LNCaP clone FGC (cell line): ENCODE measurements at regions not wholly inside any gene's neighbourhood (a gene's known extent, or its start where the extent isn't known, plus 50 kb on each side); places are given as distances from the start of the nearest gene placed in this dataset.
"Not testable (repeated sequence)": the region's sequence is repeated elsewhere in the genome, so short reads cannot be mapped to it uniquely, and the experiment has no call there.

Experiments
- DNase-seq: peaks from one replicate; pipeline ENCODE4 v3.0.0-alpha.2; 2011; ENCODE audit warnings: low read depth
- H3K4me3 ChIP-seq: 2 replicates; pipeline ENCODE4 v1.5.1; 2011; ENCODE audit warnings: mild to moderate bottlenecking, low read depth, low read length, control low read depth
- TF ChIP-seq, protein P1 (sequence below): IDR thresholded peaks from 2 replicates; pipeline ENCODE4 v1.5.1; 2012; ENCODE audit warnings: mild to moderate bottlenecking; ENCODE audit not compliant: control insufficient read depth, insufficient read depth; ENCODE audit errors: extremely low read depth

DNA sequence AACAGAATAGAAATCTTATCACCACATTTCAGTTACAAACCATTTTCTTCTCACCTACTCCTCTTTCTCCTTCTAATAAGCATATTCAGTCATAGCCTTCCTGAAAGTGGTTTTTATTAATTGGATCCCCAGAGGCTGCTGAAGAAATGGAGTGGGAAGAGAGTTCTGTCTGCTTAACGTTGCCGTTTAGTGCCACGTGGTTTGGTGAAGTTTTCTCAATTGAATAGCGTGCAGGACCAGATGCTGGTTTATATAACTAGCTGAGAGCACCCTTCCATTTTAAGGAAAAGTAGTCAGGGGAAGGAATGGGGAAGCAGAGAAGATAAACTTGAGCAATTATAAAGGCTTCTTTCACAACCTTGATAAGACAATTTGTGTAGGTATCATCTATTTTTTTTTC lies 318.7 kb downstream of the PTH2R start:
- no peak for DNase-seq
- no peak overlapping the region for H3K4me3 ChIP-seq
- TF ChIP-seq, protein P1, sequence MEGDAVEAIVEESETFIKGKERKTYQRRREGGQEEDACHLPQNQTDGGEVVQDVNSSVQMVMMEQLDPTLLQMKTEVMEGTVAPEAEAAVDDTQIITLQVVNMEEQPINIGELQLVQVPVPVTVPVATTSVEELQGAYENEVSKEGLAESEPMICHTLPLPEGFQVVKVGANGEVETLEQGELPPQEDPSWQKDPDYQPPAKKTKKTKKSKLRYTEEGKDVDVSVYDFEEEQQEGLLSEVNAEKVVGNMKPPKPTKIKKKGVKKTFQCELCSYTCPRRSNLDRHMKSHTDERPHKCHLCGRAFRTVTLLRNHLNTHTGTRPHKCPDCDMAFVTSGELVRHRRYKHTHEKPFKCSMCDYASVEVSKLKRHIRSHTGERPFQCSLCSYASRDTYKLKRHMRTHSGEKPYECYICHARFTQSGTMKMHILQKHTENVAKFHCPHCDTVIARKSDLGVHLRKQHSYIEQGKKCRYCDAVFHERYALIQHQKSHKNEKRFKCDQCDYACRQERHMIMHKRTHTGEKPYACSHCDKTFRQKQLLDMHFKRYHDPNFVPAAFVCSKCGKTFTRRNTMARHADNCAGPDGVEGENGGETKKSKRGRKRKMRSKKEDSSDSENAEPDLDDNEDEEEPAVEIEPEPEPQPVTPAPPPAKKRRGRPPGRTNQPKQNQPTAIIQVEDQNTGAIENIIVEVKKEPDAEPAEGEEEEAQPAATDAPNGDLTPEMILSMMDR: no peak

DNA sequence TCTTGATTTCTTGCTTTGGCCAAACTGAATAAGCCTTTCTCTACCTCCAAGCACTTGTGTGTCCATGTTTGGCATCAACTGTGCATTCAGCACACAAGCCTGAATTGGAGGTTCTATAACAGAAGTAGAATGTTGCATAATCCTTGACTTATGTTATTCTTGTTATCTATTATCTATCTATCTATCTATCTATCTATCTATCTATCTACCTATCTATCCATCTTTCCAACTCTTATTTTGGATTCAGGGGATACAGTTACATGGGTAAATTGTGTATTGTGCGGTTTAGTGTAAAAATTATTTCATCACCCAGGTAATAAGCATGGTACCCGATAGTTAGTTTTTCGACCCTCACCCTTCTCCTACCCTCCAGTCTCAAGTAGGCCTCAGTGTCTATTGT lies 319.6 kb downstream of the PTH2R start:
- no peak for DNase-seq
- no peak overlapping the region for H3K4me3 ChIP-seq
- TF ChIP-seq, protein P1: no peak

DNA sequence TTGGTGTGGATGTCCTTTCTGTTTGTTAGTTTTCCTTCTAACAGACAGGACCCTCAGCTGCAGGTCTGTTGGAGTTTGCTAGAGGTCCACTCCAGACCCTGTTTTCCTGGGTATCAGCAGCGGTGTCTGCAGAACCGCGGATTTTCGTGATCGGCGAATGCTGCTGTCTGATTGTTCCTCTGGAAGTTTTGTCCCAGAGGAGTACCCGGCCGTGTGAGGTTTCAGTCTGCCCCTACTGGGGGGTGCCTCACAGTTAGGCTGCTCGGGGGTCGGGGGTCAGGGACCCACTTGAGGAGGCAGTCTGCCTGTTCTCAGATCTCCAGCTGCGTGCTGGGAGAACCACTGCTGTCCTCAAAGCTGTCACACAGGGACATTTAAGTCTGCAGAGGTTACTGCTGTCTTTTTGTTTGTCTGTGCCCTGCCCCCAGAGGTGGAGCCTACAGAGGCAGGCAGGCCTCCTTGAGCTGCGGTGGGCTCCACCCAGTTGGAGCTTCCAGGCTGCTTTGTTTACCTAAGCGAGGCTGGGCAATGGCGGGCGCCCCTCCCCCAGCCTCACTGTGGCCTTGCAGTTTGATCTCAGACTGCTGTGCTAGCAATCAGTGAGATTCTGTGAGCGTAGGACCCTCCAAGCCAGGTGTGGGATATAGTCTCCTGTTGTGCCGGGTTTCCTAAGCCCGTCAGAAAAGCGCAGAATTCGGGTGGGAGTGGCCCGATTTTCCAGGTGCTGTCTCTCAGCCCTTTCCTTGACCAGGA lies 345.2 kb downstream of the PTH2R start:
- peak overlapping the region; percentile 15; the same call in 1 of the 2 replicates for H3K4me3 ChIP-seq
- DNase-seq: not testable (repeated sequence)

DNA sequence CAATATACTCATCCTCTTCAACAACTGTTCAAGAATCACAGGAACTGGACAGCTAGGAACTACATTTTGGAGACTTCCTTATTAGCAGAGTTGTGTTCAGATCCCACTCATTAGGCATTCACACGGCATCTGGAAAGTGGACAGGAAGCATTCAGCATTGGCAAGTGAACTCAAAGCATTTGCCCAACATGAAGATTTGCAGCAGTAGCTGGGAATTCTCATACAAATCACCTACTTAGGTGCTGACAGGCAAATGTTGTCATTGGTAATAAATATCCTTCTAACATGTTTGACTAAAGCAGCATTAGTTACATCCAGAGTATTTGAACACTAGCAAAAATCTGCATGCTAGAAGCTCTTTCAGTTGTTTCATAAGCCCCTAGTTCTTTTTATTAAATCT lies 350.8 kb downstream of the PTH2R start:
- TF ChIP-seq, protein P1: no peak
- DNase-seq: no peak
- H3K4me3 ChIP-seq: no peak overlapping the region

DNA sequence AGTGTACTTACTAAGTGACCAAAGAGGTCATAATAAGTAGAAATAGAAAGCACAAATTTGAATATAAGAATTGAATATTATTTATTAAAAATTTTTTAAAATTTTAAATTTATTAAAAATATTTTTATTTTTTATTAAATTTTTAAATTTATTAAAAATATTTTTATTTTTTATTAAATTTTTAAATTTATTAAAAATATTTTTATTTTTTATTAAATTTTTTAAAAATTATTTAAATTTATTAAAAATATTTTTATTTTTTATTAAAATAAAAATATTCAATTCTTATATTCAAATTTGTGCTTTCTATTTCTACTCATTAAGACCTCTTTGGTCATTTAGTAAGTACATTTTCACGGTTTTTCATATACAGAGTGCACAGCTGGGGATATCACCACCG lies 366.5 kb downstream of the PTH2R start:
- DNase-seq, H3K4me3 ChIP-seq: not testable (repeated sequence)

DNA sequence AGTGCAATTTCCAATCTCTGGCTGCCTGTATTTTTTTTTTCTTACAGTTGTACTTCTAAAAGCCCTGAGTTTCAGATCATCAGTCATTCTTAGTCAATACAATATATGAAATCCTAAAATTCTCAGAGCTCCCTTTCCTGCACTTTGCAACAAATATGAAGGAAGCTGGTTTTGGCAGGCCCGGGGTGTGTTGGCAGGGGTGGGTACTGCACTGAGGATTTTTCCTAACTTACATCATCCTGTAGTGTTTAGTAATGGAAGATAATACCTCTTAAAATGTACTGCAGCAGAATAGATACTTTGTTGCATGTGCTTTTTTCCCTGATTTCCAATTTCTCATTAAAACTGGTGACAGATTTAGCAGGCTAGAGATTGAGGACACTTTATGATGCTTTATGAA lies 374.6 kb downstream of the PTH2R start:
- TF ChIP-seq, protein P1: no peak
- no peak overlapping the region for H3K4me3 ChIP-seq
- DNase-seq: no peak

DNA sequence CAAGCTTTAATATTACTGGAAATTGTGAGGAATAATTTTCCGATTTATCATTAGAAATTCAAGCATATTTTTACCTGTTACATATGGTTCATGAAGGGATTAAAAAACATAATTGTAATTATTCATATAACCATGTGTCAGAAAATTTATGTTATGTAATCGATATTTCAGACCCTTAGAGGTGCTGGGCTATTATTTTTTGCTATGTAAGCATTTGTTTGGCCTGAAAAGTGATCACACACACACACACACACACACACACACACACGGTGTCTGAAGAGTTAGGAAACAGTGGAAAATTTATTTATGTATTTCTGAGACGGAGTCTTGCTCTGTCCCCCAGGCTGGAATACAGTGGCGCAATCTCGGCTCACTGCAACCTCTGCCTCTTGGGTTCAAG lies 375.5 kb downstream of the PTH2R start:
- no peak for DNase-seq
- no peak overlapping the region for H3K4me3 ChIP-seq
- TF ChIP-seq, protein P1: no peak

DNA sequence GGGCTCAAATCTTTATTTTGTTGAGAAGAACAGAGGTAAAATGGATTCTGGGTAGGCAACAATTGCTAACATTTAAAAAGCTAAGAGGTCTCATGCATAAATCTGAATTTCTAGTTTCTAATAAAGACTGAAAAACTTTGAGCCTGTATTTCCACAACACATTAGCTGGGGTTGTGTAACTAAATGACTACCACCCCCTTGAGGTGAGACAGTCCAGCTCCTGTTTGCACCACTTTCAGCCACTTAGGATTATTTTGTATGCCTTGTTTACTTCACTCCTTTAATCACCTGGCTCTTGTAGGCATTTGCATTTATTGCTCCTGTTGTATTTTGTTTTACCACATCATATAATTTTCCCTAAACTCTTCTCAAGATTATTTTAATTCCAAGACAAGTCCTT lies 376.6 kb downstream of the PTH2R start:
- no peak overlapping the region for H3K4me3 ChIP-seq
- DNase-seq: no peak
- TF ChIP-seq, protein P1: peak; percentile 55

DNA sequence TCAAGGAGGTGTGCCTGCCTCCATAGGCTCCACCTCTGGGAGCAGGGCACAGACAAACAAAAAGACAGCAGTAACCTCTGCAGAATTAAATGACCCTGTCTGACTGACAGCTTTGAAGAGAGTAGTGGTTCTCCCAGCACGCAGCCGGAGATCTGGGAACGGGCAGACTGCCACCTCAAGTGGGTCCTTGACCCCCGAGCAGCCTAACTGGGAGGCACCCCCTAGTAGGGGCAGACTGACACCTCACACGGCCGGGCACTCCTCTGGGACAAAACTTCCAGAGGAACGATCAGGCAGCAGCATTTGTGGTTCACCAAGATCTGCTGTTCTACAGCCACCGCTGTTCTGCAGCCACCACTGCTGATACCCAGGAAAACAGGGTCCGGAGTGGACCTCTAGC lies 378.2 kb downstream of the PTH2R start:
- DNase-seq, H3K4me3 ChIP-seq: not testable (repeated sequence)
